GM23248 (cell line): ENCODE measurements at regions not wholly inside any gene's neighbourhood (a gene's known extent, or its start where the extent isn't known, plus 50 kb on each side); places are given as distances from the start of the nearest gene placed in this dataset.

Experiments
- DNase-seq: peaks from one replicate; pipeline ENCODE4 v3.0.0-alpha.2; 2015
- H2AFZ ChIP-seq: fragments of 200-600 bp; sonication (generic); 2 replicates; pipeline ENCODE4 v1.6.1; 2016; ENCODE audit warnings: antibody characterized with exemption
- H3F3A ChIP-seq: fragments of 200-600 bp; sonication (generic); 2 replicates; pipeline ENCODE4 v1.6.1; 2016; ENCODE audit warnings: mild to moderate bottlenecking, antibody characterized with exemption, mixed run types; ENCODE audit not compliant: insufficient read depth
- H3K27ac ChIP-seq: fragments of 200-600 bp; sonication (generic); 2 replicates; pipeline ENCODE4 v1.5.1; 2016; ENCODE audit warnings: mild to moderate bottlenecking
- H3K27me3 ChIP-seq: fragments of 200-600 bp; sonication (generic); replicated peaks from 2 replicates; pipeline ENCODE4 v1.6.1; 2016; ENCODE audit warnings: mild to moderate bottlenecking; ENCODE audit not compliant: insufficient read depth
- H3K36me3 ChIP-seq: fragments of 200-600 bp; sonication (generic); 2 replicates; pipeline ENCODE4 v1.6.1; 2016; ENCODE audit warnings: low read depth, mild to moderate bottlenecking
- H3K4me1 ChIP-seq: fragments of 200-600 bp; sonication (generic); 2 replicates; pipeline ENCODE4 v1.6.1; 2016; ENCODE audit warnings: mild to moderate bottlenecking; ENCODE audit not compliant: insufficient read depth
- H3K4me2 ChIP-seq: fragments of 200-600 bp; sonication (generic); one replicate; pipeline ENCODE4 v1.6.1; 2016; ENCODE audit warnings: mild to moderate bottlenecking; ENCODE audit not compliant: unreplicated experiment
- H3K4me3 ChIP-seq: fragments of 200-600 bp; sonication (generic); 2 replicates; pipeline ENCODE4 v1.5.1; 2016; ENCODE audit warnings: mild to moderate bottlenecking
- H3K79me2 ChIP-seq: fragments of 200-600 bp; sonication (generic); 2 replicates; pipeline ENCODE4 v1.6.1; 2016; ENCODE audit warnings: mild to moderate bottlenecking; ENCODE audit not compliant: insufficient read depth
- H3K9ac ChIP-seq: fragments of 200-600 bp; sonication (generic); 2 replicates; pipeline ENCODE4 v1.6.1; 2016; ENCODE audit warnings: mild to moderate bottlenecking
- H3K9me2 ChIP-seq: fragments of 200-600 bp; sonication (generic); 2 replicates; pipeline ENCODE4 v1.6.1; 2016; ENCODE audit warnings: mixed run types, mild to moderate bottlenecking, moderate library complexity; ENCODE audit not compliant: insufficient read depth
- H3K9me3 ChIP-seq: fragments of 200-600 bp; sonication (generic); one replicate; pipeline ENCODE4 v1.6.1; 2017; ENCODE audit warnings: low read depth
- H4K20me1 ChIP-seq: fragments of 200-600 bp; sonication (generic); 2 replicates; pipeline ENCODE4 v1.6.0; 2016; ENCODE audit not compliant: insufficient read depth
- EZH2 ChIP-seq: fragments of 200-600 bp; sonication (generic); IDR thresholded peaks from 2 replicates; pipeline ENCODE4 v1.6.1; 2018; ENCODE audit warnings: antibody characterized with exemption, mild to moderate bottlenecking; ENCODE audit not compliant: insufficient read depth, poor library complexity, severe bottlenecking
- EZH2phosphoT487 ChIP-seq: fragments of 200-600 bp; sonication (generic); IDR thresholded peaks from 2 replicates; pipeline ENCODE4 v1.6.1; 2018; ENCODE audit warnings: antibody characterized with exemption, moderate library complexity, mild to moderate bottlenecking, low read depth; ENCODE audit not compliant: insufficient read depth
- WGBS, 2 experiments: methylation state at CpG; one replicate each; pipeline ENCODE4 v1.1.6; 2015 to 2017; ENCODE audit warnings: low lambda C conversion rate in 2 of 2, low coverage in 1 of 2; ENCODE audit errors: missing lambda C conversion rate in 2 of 2; 5-methylcytosine and 5-hydroxymethylcytosine counted together
- in situ Hi-C: fragments of 300-500 bp; cut with MboI; formaldehyde crosslinking; loops from 2 replicates; pipeline ENCODE4 v1.15.0; 2020

- no peaks in the 10 kb centered on the region for H3K9me3 ChIP-seq
- no peaks in the 10 kb centered on the region for H3F3A ChIP-seq
- in situ Hi-C loops: no loop called here
- no peaks in the 10 kb centered on the region for H3K27me3 ChIP-seq
- H3K4me3 ChIP-seq: no peak overlapping the region
- 23% methylated on average over 7 of the region's 7 CpGs for WGBS, 2 experiments
- H3K4me2 ChIP-seq: no peak overlapping the region
- H2AFZ ChIP-seq: no peak overlapping the region
- no peak for TF ChIP-seq EZH2phosphoT487
- no peak for TF ChIP-seq EZH2
- no peaks in the 10 kb centered on the region for H3K9me2 ChIP-seq
- no peak for DNase-seq
- H3K36me3 ChIP-seq: no peaks in the 10 kb centered on the region
- H4K20me1 ChIP-seq: no peaks in the 10 kb centered on the region
- no peak overlapping the region for H3K27ac ChIP-seq
- no peaks in the 10 kb centered on the region for H3K79me2 ChIP-seq
- H3K9ac ChIP-seq: no peak overlapping the region
- no peaks in the 10 kb centered on the region for H3K4me1 ChIP-seq
These were observed 305.6 kb downstream of the GALC start for GRCh38 chr14:87687420-87687819.

GRCh38 chr14:87686746-87687145, 306.2 kb downstream of the GALC start:
- 20 to 58% methylated on average over 1 of the region's 1 CpG for WGBS, 2 experiments
- TF ChIP-seq EZH2phosphoT487 (no peak), EZH2 (no peak)
- Histone ChIP-seq H3K9me3 (no peaks in the 10 kb centered on the region), H2AFZ (no peak overlapping the region), H3K9me2 (no peaks in the 10 kb centered on the region), H3F3A (no peaks in the 10 kb centered on the region), H3K4me3 (no peak overlapping the region), H3K79me2 (no peaks in the 10 kb centered on the region), H3K27ac (no peak overlapping the region), H3K9ac (no peak overlapping the region), H3K27me3 (no peaks in the 10 kb centered on the region), H4K20me1 (no peaks in the 10 kb centered on the region), H3K4me2 (no peak overlapping the region), H3K4me1 (no peaks in the 10 kb centered on the region), H3K36me3 (no peaks in the 10 kb centered on the region)
- DNase-seq: no peak
- in situ Hi-C loops: no loop called here

GRCh38 chr14:87679866-87680265, 313.1 kb downstream of the GALC start:
- H3F3A ChIP-seq: no peaks in the 10 kb centered on the region
- H3K27me3 ChIP-seq: no peaks in the 10 kb centered on the region
- H3K27ac ChIP-seq: no peak overlapping the region
- 11 to 18% methylated on average over 3 of the region's 3 CpGs for WGBS, 2 experiments
- no peak for DNase-seq
- H3K36me3 ChIP-seq: no peaks in the 10 kb centered on the region
- H3K4me2 ChIP-seq: no peak overlapping the region
- no peak overlapping the region for H3K9ac ChIP-seq
- no peak overlapping the region for H3K4me3 ChIP-seq
- peaks cover 2% of the 10 kb centered on the region; the same call in 1 of the 2 replicates for H3K9me2 ChIP-seq
- H4K20me1 ChIP-seq: no peaks in the 10 kb centered on the region
- no peaks in the 10 kb centered on the region for H3K79me2 ChIP-seq
- no peak overlapping the region for H2AFZ ChIP-seq
- no peaks in the 10 kb centered on the region for H3K4me1 ChIP-seq
- no peaks in the 10 kb centered on the region for H3K9me3 ChIP-seq
- in situ Hi-C loops: no loop called here
- TF ChIP-seq EZH2phosphoT487 (no peak), EZH2 (no peak)

- DNase-seq: no peak
- WGBS, 2 experiments: 13 to 17% methylated on average over 4 of the region's 4 CpGs
These were observed 314.4 kb downstream of the GALC start for GRCh38 chr14:87678624-87679023.

More at GRCh38 chr14:87678624-87679023, 314.4 kb downstream of the GALC start:
- no peak overlapping the region for H3K9ac ChIP-seq
- H3K79me2 ChIP-seq: no peaks in the 10 kb centered on the region
- H3K4me2 ChIP-seq: no peak overlapping the region
- TF ChIP-seq EZH2phosphoT487: no peak
- no peak for TF ChIP-seq EZH2
- in situ Hi-C loops: no loop called here
- H2AFZ ChIP-seq: no peak overlapping the region
- H4K20me1 ChIP-seq: no peaks in the 10 kb centered on the region
- H3F3A ChIP-seq: no peaks in the 10 kb centered on the region
- no peaks in the 10 kb centered on the region for H3K9me3 ChIP-seq
- H3K4me1 ChIP-seq: no peaks in the 10 kb centered on the region
- no peaks in the 10 kb centered on the region for H3K27me3 ChIP-seq
- H3K36me3 ChIP-seq: no peaks in the 10 kb centered on the region
- peaks cover 2% of the 10 kb centered on the region; the same call in 1 of the 2 replicates for H3K9me2 ChIP-seq
- H3K27ac ChIP-seq: no peak overlapping the region
- no peak overlapping the region for H3K4me3 ChIP-seq
